ENCODE measurements at regions not wholly inside any gene's neighbourhood (a gene's known extent, or its start where the extent isn't known, plus 50 kb on each side); places are given as distances from the start of the nearest gene placed in this dataset.
A peak's percentile ranks its signal among the peaks of the same experiment; 100 is the strongest.
"Not testable (repeated sequence)": the region's sequence is repeated elsewhere in the genome, so short reads cannot be mapped to it uniquely, and the experiment has no call there.

GRCh38 chr16:47852991-47853390 lies 302.8 kb downstream of the ABCC12 start:
- no peak for DNase-seq

- no peak for DNase-seq
Measured at GRCh38 chr16:47851146-47851545, 304.6 kb downstream of the ABCC12 start.

GRCh38 chr16:47849736-47850135 lies 306.1 kb downstream of the ABCC12 start:
- DNase-seq, result no peak

GRCh38 chr16:47848421-47849109 lies 307.2 kb downstream of the ABCC12 start:
- DNase-seq, result no peak

- DNase-seq, result no peak
Measured at GRCh38 chr16:47847220-47847970, 308.4 kb downstream of the ABCC12 start.

GRCh38 chr16:47834485-47835024 lies 321.2 kb downstream of the ABCC12 start:
- DNase-seq, result no peak

GRCh38 chr16:47833771-47834170 lies 322.0 kb downstream of the ABCC12 start:
- no peak for DNase-seq

GRCh38 chr16:47829850-47830600 lies 325.8 kb downstream of the ABCC12 start:
- DNase-seq, result no peak

GRCh38 chr16:47826070-47826469 lies 329.7 kb downstream of the ABCC12 start:
- DNase-seq, result no peak

GRCh38 chr16:47817048-47817447 lies 338.7 kb downstream of the ABCC12 start:
- no peak for DNase-seq

GRCh38 chr16:47816511-47816910 lies 339.3 kb downstream of the ABCC12 start:
- DNase-seq, result no peak

GRCh38 chr16:47815655-47816054 lies 340.1 kb downstream of the ABCC12 start:
- no peak for DNase-seq

- DNase-seq, result not testable (repeated sequence)
Measured at GRCh38 chr16:47811758-47812157, 344.0 kb downstream of the ABCC12 start.

- DNase-seq, result no peak
Measured at GRCh38 chr16:47806309-47806847, 345.2 kb downstream of the PHKB start.

GRCh38 chr16:47787696-47788095 lies 326.6 kb downstream of the PHKB start:
- no peak for DNase-seq

GRCh38 chr16:47781673-47782072 lies 320.5 kb downstream of the PHKB start:
- DNase-seq, result no peak

- DNase-seq, result no peak
Measured at GRCh38 chr16:47780213-47780875, 319.2 kb downstream of the PHKB start.

GRCh38 chr16:47779201-47780016 lies 318.3 kb downstream of the PHKB start:
- DNase-seq, result no peak

GRCh38 chr16:47778106-47778801 lies 317.1 kb downstream of the PHKB start:
- DNase-seq, result no peak

- DNase-seq, result no peak
Measured at GRCh38 chr16:47777220-47777619, 316.1 kb downstream of the PHKB start.

- peak; percentile 6 for DNase-seq
Measured at GRCh38 chr16:47774661-47775060, 313.5 kb downstream of the PHKB start.
